Keratinocyte (primary cell): ENCODE measurements at regions not wholly inside any gene's neighbourhood (a gene's known extent, or its start where the extent isn't known, plus 50 kb on each side); places are given as distances from the start of the nearest gene placed in this dataset.

Experiments used
- CTCF ChIP-seq, 3 experiments: IDR thresholded peaks in 1 of 3; conservative IDR thresholded peaks in 1 of 3; optimal IDR thresholded peaks in 1 of 3; 2 replicates in 2 of 3; 3 replicates in 1 of 3; pipeline versions ENCODE3 to v1.5.1; 2011; ENCODE audit warnings: low read length in 3 of 3, mild to moderate bottlenecking in 3 of 3, moderate library complexity in 2 of 3, control low read depth in 1 of 3, inconsistent platforms in 1 of 3; ENCODE audit not compliant: insufficient read depth in 2 of 3; ENCODE audit errors: extremely low read depth in 1 of 3
- EZH2 ChIP-seq: IDR thresholded peaks from one replicate; pipeline ENCODE4 v1.6.1; 2012; ENCODE audit warnings: inconsistent platforms, mild to moderate bottlenecking, low read length, moderate library complexity

- TF ChIP-seq CTCF (optimal IDR thresholded peaks at IDR 0.05 in 1 of 3, IDR thresholded peaks at IDR 0.05 in 1 of 3, conservative IDR thresholded peaks at IDR 0.05 in 1 of 3; ENCODE audit: extremely low read depth in 1 of 3, insufficient read depth in 2 of 3, low read length in 3 of 3) (no peak), EZH2 (no peak)
These were observed 1100.3 kb downstream of the BCL11B start for GRCh38 chr14:98171654-98172053.
